Heart right ventricle (tissue), 16 donors: ENCODE measurements at regions not wholly inside any gene's neighbourhood (a gene's known extent, or its start where the extent isn't known, plus 50 kb on each side); places are given as distances from the start of the nearest gene placed in this dataset.

Experiments used
- ATAC-seq, 8 donors: fragments of 200-7000 bp; cut with Tn5 transposase; one replicate each; pipeline ENCODE4 v1.9.1; 2020; ENCODE audit warnings: mild to moderate bottlenecking in 8 of 8, moderate library complexity in 8 of 8, moderate number of reproducible peaks in 1 of 8
- DNase-seq, 2 donors: peaks; one replicate each; pipeline ENCODE4 v3.0.0-alpha.2; 2020
- H3K27ac ChIP-seq, 10 donors: fragments of 200-600 bp; sonication (generic) in 2 of 10; one replicate each; pipeline versions ENCODE4 v1.5.0 to v1.8.0; 2020 to 2022; ENCODE audit warnings: mild to moderate bottlenecking in 3 of 10
- H3K27me3 ChIP-seq, 7 donors: fragments of 200-600 bp; one replicate each; pipeline ENCODE4 v1.8.0; 2021 to 2022; ENCODE audit warnings: mild to moderate bottlenecking in 2 of 7
- H3K36me3 ChIP-seq, 9 donors: fragments of 200-600 bp; sonication (generic) in 1 of 9; one replicate each; pipeline versions ENCODE4 v1.5.0 to v1.8.0; 2020 to 2022; ENCODE audit warnings: mild to moderate bottlenecking in 2 of 9
- H3K4me1 ChIP-seq, 9 donors: fragments of 200-600 bp; sonication (generic) in 1 of 9; one replicate each; pipeline versions ENCODE4 v1.5.0 to v1.8.0; 2020 to 2022; ENCODE audit warnings: mild to moderate bottlenecking in 4 of 9
- H3K4me3 ChIP-seq, 10 donors: fragments of 200-600 bp; sonication (generic) in 2 of 10; one replicate each; pipeline versions ENCODE4 v1.5.0 to v1.8.0; 2020 to 2022; ENCODE audit warnings: mild to moderate bottlenecking in 7 of 10, moderate library complexity in 2 of 10
- H3K9me3 ChIP-seq, 11 donors: fragments of 200-600 bp in 10 of 11; sonication (generic) in 2 of 11; one replicate each; pipeline versions ENCODE4 v1.5.0 to v1.8.0; 2013 to 2022; ENCODE audit warnings: mild to moderate bottlenecking in 2 of 11, control low read depth in 1 of 11, moderate library complexity in 1 of 11
- CTCF ChIP-seq, 9 donors: fragments of 200-600 bp; sonication (generic) in 2 of 9; IDR thresholded peaks; one replicate each; pipeline versions ENCODE4 v1.5.0 to v1.8.0; 2021 to 2022; ENCODE audit warnings: antibody characterized with exemption in 9 of 9, mild to moderate bottlenecking in 5 of 9, moderate library complexity in 1 of 9
- WGBS, 2 donors: extraction: QIAGEN DNeasy Blood & Tissue Kit; methylation state at CpG; one replicate each; pipeline ENCODE4 v1.1.7; 2013; ENCODE audit warnings: inconsistent platforms in 1 of 2; 5-methylcytosine and 5-hydroxymethylcytosine counted together
- intact Hi-C, 10 donors: fragments of 100-400 bp; cut with DNase I; formaldehyde crosslinking; loops; one replicate each; pipeline versions ENCODE4 v1.11.1 to v1.14.2; 2022
- donor health status: Arrhythmogenic right ventricular cardiomyopathy.
- donor health status: ischemic (EF 13 %, LVEDD 7.1; RV severe dilation, severe dysfunction).
- donor health status: healthy with polysubstance abuse.
- donor health status: DM: no; HTN: yes; CAD: no.
- donor health status: DM: no; HTN: no; CAD: no.
- donor health status: ischemic (EF 25% LVEDD 6.9; RV normal size, moderate dysfunction).
- donor health status: ischemic (EF 25% LVEDD 5.7; RV mildly dilated, moderate dysfunction).
- donor health status: healthy.
- donor health status: DM: yes; HTN: yes; CAD: no.
- donor health status: Ischemic cardiomyopathy.
- donor health status: ischemic (EF 35%, LVEDD 5.7; RV mildly dilated, moderate dysfunction).
- donor health status: nonischemic (EF 11% LVEDD 7.7; RV severe dilation, severe dysfunction).
- donor health status: DM: yes; HTN: yes; CAD: no.
- donor health status: PGD.
- donor health status: ischemic (EF 29% LVEDD 5.4; RV normal size, mild dysfunction).
- donor health status: nonischemic (EF 23%, LVEDD 6.1; RV moderate dilation, normal function).

GRCh38 chr1:229197265-229197585, 73.7 kb upstream of the RAB4A start:
- WGBS, 2 donors: 78 to 83% methylated on average over 5 of the region's 5 CpGs
- no peak for DNase-seq
- H3K27me3 ChIP-seq: no peaks in the 10 kb centered on the region
- H3K4me3 ChIP-seq: no peak overlapping the region
- H3K27ac ChIP-seq: peak overlapping the region in 1 of 10 donors; percentile 28
- intact Hi-C loops: no loop called here
- no peak for ATAC-seq
- no peaks in the 10 kb centered on the region for H3K9me3 ChIP-seq
- no peaks in the 10 kb centered on the region for H3K36me3 ChIP-seq
- peaks cover 0 to 28% (median 0%) of the 10 kb centered on the region in 9 donors for H3K4me1 ChIP-seq
- no peak for TF ChIP-seq CTCF (IDR thresholded peaks at IDR 0.05)

- Histone ChIP-seq H3K4me3 (peak overlapping the region in 3 of 10 donors; percentile 4 to 32 (median 27)), H3K36me3 (no peaks in the 10 kb centered on the region), H3K27me3 (no peaks in the 10 kb centered on the region), H3K9me3 (no peaks in the 10 kb centered on the region), H3K27ac (peak overlapping the region in 3 of 10 donors; percentile 5 to 85 (median 10)), H3K4me1 (peaks cover 0 to 21% (median 4%) of the 10 kb centered on the region in 9 donors)
- intact Hi-C loops: no loop called here
- 51 to 55% methylated on average over 16 of the region's 16 CpGs for WGBS, 2 donors
- no peak for TF ChIP-seq CTCF (IDR thresholded peaks at IDR 0.05)
- peak in 2 of 8 donors; percentile 43 to 48 for ATAC-seq
- DNase-seq: no peak
Measured at GRCh38 chr1:229199261-229200243, 71.4 kb upstream of the RAB4A start.

GRCh38 chr1:229203030-229203751, 67.7 kb upstream of the RAB4A start:
- TF ChIP-seq CTCF (IDR thresholded peaks at IDR 0.05): no peak
- Histone ChIP-seq H3K36me3 (no peaks in the 10 kb centered on the region), H3K27ac (no peak overlapping the region), H3K4me3 (no peak overlapping the region), H3K4me1 (peaks cover 3 to 31% (median 18%) of the 10 kb centered on the region in 9 donors), H3K9me3 (no peaks in the 10 kb centered on the region), H3K27me3 (no peaks in the 10 kb centered on the region)
- intact Hi-C loops: no loop called here
- peak in 1 of 8 donors; percentile 16 for ATAC-seq
- DNase-seq: no peak
- 86 to 95% methylated on average over 5 of the region's 5 CpGs for WGBS, 2 donors

GRCh38 chr1:229203991-229204632, 66.8 kb upstream of the RAB4A start:
- 91 to 94% methylated on average over 11 of the region's 11 CpGs for WGBS, 2 donors

More at GRCh38 chr1:229203991-229204632, 66.8 kb upstream of the RAB4A start:
- ATAC-seq: no peak
- Histone ChIP-seq H3K4me3 (no peak overlapping the region), H3K9me3 (no peaks in the 10 kb centered on the region), H3K27ac (peak overlapping the region in 1 of 10 donors; percentile 68), H3K36me3 (no peaks in the 10 kb centered on the region), H3K27me3 (no peaks in the 10 kb centered on the region), H3K4me1 (peaks cover 3 to 31% (median 18%) of the 10 kb centered on the region in 9 donors)
- no peak for TF ChIP-seq CTCF (IDR thresholded peaks at IDR 0.05)
- intact Hi-C loops: no loop called here
- DNase-seq: no peak
